HAP-1 (cell line): ENCODE measurements at regions not wholly inside any gene's neighbourhood (a gene's known extent, or its start where the extent isn't known, plus 50 kb on each side); places are given as distances from the start of the nearest gene placed in this dataset.

Experiments used
- DNase-seq, 2 experiments: peaks; one replicate each; pipeline ENCODE4 v3.0.0-alpha.2; 2016 to 2020; ENCODE audit warnings: low spot score in 2 of 2
- H3K27me3 ChIP-seq: fragments of 250-450 bp; sonication (Bioruptor Pico); 2 replicates; pipeline ENCODE4 v1.5.1; 2020; ENCODE audit warnings: low read depth, mild to moderate bottlenecking, moderate library complexity
- H3K36me3 ChIP-seq: fragments of 250-450 bp; sonication (Bioruptor Pico); replicated peaks from 2 replicates; pipeline ENCODE4 v1.5.1; 2020; ENCODE audit warnings: mild to moderate bottlenecking
- H3K4me1 ChIP-seq: fragments of 250-450 bp; sonication (Bioruptor Pico); 2 replicates; pipeline ENCODE4 v1.5.1; 2020; ENCODE audit warnings: mild to moderate bottlenecking
- H3K4me3 ChIP-seq: fragments of 250-450 bp; sonication (Bioruptor Pico); 2 replicates; pipeline ENCODE4 v1.5.1; 2020; ENCODE audit warnings: mild to moderate bottlenecking, moderate library complexity
- H3K9me3 ChIP-seq: fragments of 250-450 bp; sonication (Bioruptor Pico); 2 replicates; pipeline ENCODE4 v1.5.1; 2020; ENCODE audit warnings: mild to moderate bottlenecking, moderate library complexity
- in situ Hi-C: fragments of 300-500 bp; cut with MboI; formaldehyde crosslinking; loops from 3 replicates; pipeline ENCODE4 v1.14.3; 2020; ENCODE audit warnings: low sequenced_read_pairs, inconsistent platforms, mixed read lengths

GRCh38 chr5:107268241-107268640 is 402.5 kb downstream of the EFNA5 start:
- in situ Hi-C loops = no loop called here
- H3K27me3 ChIP-seq = no peaks in the 10 kb centered on the region
- peaks cover 27% of the 10 kb centered on the region for H3K4me1 ChIP-seq
- DNase-seq = no peak
- H3K4me3 ChIP-seq = no peak overlapping the region
- H3K9me3 ChIP-seq = no peaks in the 10 kb centered on the region
- H3K36me3 ChIP-seq = no peaks in the 10 kb centered on the region

- no peaks in the 10 kb centered on the region for H3K27me3 ChIP-seq
- H3K4me3 ChIP-seq = no peak overlapping the region
- no peak for DNase-seq
- in situ Hi-C loops = no loop called here
- H3K9me3 ChIP-seq = no peaks in the 10 kb centered on the region
- no peaks in the 10 kb centered on the region for H3K36me3 ChIP-seq
- peaks cover 15% of the 10 kb centered on the region for H3K4me1 ChIP-seq
These were observed 404.6 kb downstream of the EFNA5 start for GRCh38 chr5:107266100-107266499.

- peaks cover 7% of the 10 kb centered on the region for H3K4me1 ChIP-seq
- in situ Hi-C loops = no loop called here
- no peak for DNase-seq
- H3K9me3 ChIP-seq = no peaks in the 10 kb centered on the region
- H3K4me3 ChIP-seq = no peak overlapping the region
- H3K36me3 ChIP-seq = no peaks in the 10 kb centered on the region
- H3K27me3 ChIP-seq = no peaks in the 10 kb centered on the region
These were observed 405.5 kb downstream of the EFNA5 start for GRCh38 chr5:107265193-107265592.

GRCh38 chr5:107263387-107264018 is 407.2 kb downstream of the EFNA5 start:
- Histone ChIP-seq H3K36me3 (no peaks in the 10 kb centered on the region), H3K4me1 (peaks cover 2% of the 10 kb centered on the region; the same call in 1 of the 2 replicates), H3K9me3 (peaks cover 2% of the 10 kb centered on the region; the same call in 1 of the 2 replicates), H3K27me3 (no peaks in the 10 kb centered on the region), H3K4me3 (no peak overlapping the region)
- no peak for DNase-seq
- in situ Hi-C loops = no loop called here

- in situ Hi-C loops = no loop called here
- DNase-seq = no peak
- Histone ChIP-seq H3K27me3 (no peaks in the 10 kb centered on the region), H3K4me1 (no peaks in the 10 kb centered on the region; the same call in 1 of the 2 replicates), H3K4me3 (no peak overlapping the region), H3K36me3 (no peaks in the 10 kb centered on the region), H3K9me3 (peaks cover 2% of the 10 kb centered on the region; the same call in 1 of the 2 replicates)
These were observed 412.7 kb downstream of the EFNA5 start for GRCh38 chr5:107257885-107258520.

- Histone ChIP-seq H3K27me3 (no peaks in the 10 kb centered on the region), H3K4me1 (no peaks in the 10 kb centered on the region; the same call in 1 of the 2 replicates), H3K9me3 (peaks cover 2% of the 10 kb centered on the region; the same call in 1 of the 2 replicates), H3K36me3 (no peaks in the 10 kb centered on the region), H3K4me3 (no peak overlapping the region)
- in situ Hi-C loops = no loop called here
- no peak for DNase-seq
These were observed 415.9 kb downstream of the EFNA5 start for GRCh38 chr5:107254902-107255234.

- DNase-seq = no peak
- H3K36me3 ChIP-seq = no peaks in the 10 kb centered on the region
- H3K4me1 ChIP-seq = no peaks in the 10 kb centered on the region; the same call in 1 of the 2 replicates
- no peaks in the 10 kb centered on the region for H3K27me3 ChIP-seq
- H3K4me3 ChIP-seq = no peak overlapping the region
- peaks cover under 1% of the 10 kb centered on the region; the same call in 1 of the 2 replicates for H3K9me3 ChIP-seq
- in situ Hi-C loops = no loop called here
These were observed 416.4 kb downstream of the EFNA5 start for GRCh38 chr5:107254214-107254901.

GRCh38 chr5:107253246-107253645 is 417.5 kb downstream of the EFNA5 start:
- H3K27me3 ChIP-seq = no peaks in the 10 kb centered on the region

GRCh38 chr5:107251151-107251550 is 419.6 kb downstream of the EFNA5 start:
- Histone ChIP-seq H3K4me1 (no peaks in the 10 kb centered on the region; the same call in 1 of the 2 replicates), H3K9me3 (no peaks in the 10 kb centered on the region), H3K27me3 (no peaks in the 10 kb centered on the region), H3K4me3 (no peak overlapping the region), H3K36me3 (no peaks in the 10 kb centered on the region)
- no peak for DNase-seq
- in situ Hi-C loops = no loop called here

More at GRCh38 chr5:107253246-107253645, 417.5 kb downstream of the EFNA5 start:
- in situ Hi-C loops = no loop called here
- H3K4me1 ChIP-seq = no peaks in the 10 kb centered on the region; the same call in 1 of the 2 replicates
- H3K4me3 ChIP-seq = no peak overlapping the region
- no peaks in the 10 kb centered on the region for H3K36me3 ChIP-seq
- no peaks in the 10 kb centered on the region for H3K9me3 ChIP-seq
- DNase-seq = no peak

GRCh38 chr5:107248066-107248695 is 422.6 kb downstream of the EFNA5 start:
- Histone ChIP-seq H3K9me3 (no peaks in the 10 kb centered on the region), H3K4me3 (no peak overlapping the region), H3K27me3 (no peaks in the 10 kb centered on the region), H3K36me3 (no peaks in the 10 kb centered on the region), H3K4me1 (peaks cover 1% of the 10 kb centered on the region)
- in situ Hi-C loops = loop anchor here (25.0 kb wide), 1 partner anchor 414 kb away; the partner anchor contains the start of gene EFNA5
- DNase-seq = peak; percentile 43 to 87

GRCh38 chr5:107247427-107247826 is 423.3 kb downstream of the EFNA5 start:
- H3K4me3 ChIP-seq = no peak overlapping the region
- no peaks in the 10 kb centered on the region for H3K27me3 ChIP-seq
- peaks cover 9% of the 10 kb centered on the region for H3K4me1 ChIP-seq
- no peaks in the 10 kb centered on the region for H3K9me3 ChIP-seq
- no peak for DNase-seq
- in situ Hi-C loops = loop anchor here (25.0 kb wide), 1 partner anchor 415 kb away; the partner anchor contains the start of gene EFNA5
- no peaks in the 10 kb centered on the region for H3K36me3 ChIP-seq

- in situ Hi-C loops = loop anchor here (25.0 kb wide), 1 partner anchor 419 kb away; the partner anchor contains the start of gene EFNA5
- DNase-seq = no peak
- Histone ChIP-seq H3K27me3 (no peaks in the 10 kb centered on the region), H3K4me1 (peaks cover 26% of the 10 kb centered on the region), H3K4me3 (no peak overlapping the region), H3K9me3 (no peaks in the 10 kb centered on the region), H3K36me3 (no peaks in the 10 kb centered on the region)
These were observed 427.5 kb downstream of the EFNA5 start for GRCh38 chr5:107243220-107243579.

- H3K36me3 ChIP-seq = no peaks in the 10 kb centered on the region
- peak; percentile 46 to 86 for DNase-seq
- in situ Hi-C loops = loop anchor here (25.0 kb wide), 1 partner anchor 420 kb away; the partner anchor contains the start of gene EFNA5
- H3K9me3 ChIP-seq = no peaks in the 10 kb centered on the region
- no peak overlapping the region for H3K4me3 ChIP-seq
- no peaks in the 10 kb centered on the region for H3K27me3 ChIP-seq
- peaks cover 26% of the 10 kb centered on the region for H3K4me1 ChIP-seq
These were observed 428.1 kb downstream of the EFNA5 start for GRCh38 chr5:107242411-107243219.
